B cell (primary cell): ENCODE measurements at regions not wholly inside any gene's neighbourhood (a gene's known extent, or its start where the extent isn't known, plus 50 kb on each side); places are given as distances from the start of the nearest gene placed in this dataset.

Source experiments
- ATAC-seq: fragments of 200-7000 bp; cut with Tn5 transposase; one replicate; pipeline ENCODE4 v1.10.0; 2021; ENCODE audit warnings: low read depth, mild to moderate bottlenecking, moderate number of reproducible peaks, moderate library complexity
- CTCF ChIA-PET: fragments of 350-600 bp; sonication (Branson Sonifier 250); formaldehyde crosslinking; loops from one replicate; lab custom pipeline; 2021; ENCODE audit warnings: antibody characterized with exemption, inconsistent platforms; lab: Charles Lee
- POLR2A ChIA-PET: fragments of 350-600 bp; sonication (Branson Sonifier 250); formaldehyde crosslinking; loops from one replicate; lab custom pipeline; 2021; ENCODE audit warnings: antibody characterized with exemption; lab: Charles Lee
- DNase-seq: peaks from one replicate; pipeline ENCODE4 v3.0.0; 2013
- H2AFZ ChIP-seq: 2 replicates; pipeline ENCODE4 v1.6.1; 2012; ENCODE audit warnings: mild to moderate bottlenecking, low read depth, low read length; ENCODE audit not compliant: insufficient read depth, poor library complexity, severe bottlenecking
- H3K27ac ChIP-seq, 2 donors: 1 replicate in 1 of 2; 2 replicates in 1 of 2; pipeline ENCODE4 v1.5.1; 2012 to 2013; ENCODE audit warnings: low read length in 2 of 2, mild to moderate bottlenecking in 2 of 2, moderate library complexity in 1 of 2
- H3K27me3 ChIP-seq, 4 experiments: fragments of 200-600 bp in 1 of 4; sonication (generic) in 1 of 4; replicated peaks in 1 of 4; 1 replicate in 2 of 4; 2 replicates in 2 of 4; pipeline versions ENCODE4 v1.6.1 to v1.7.0; 2013 to 2016; ENCODE audit warnings: low read length in 3 of 4, mild to moderate bottlenecking in 2 of 4, mixed read lengths in 1 of 4, moderate library complexity in 1 of 4; ENCODE audit not compliant: insufficient read depth in 4 of 4, control insufficient read depth in 3 of 4; ENCODE audit errors: control extremely low read depth in 1 of 4
- H3K36me3 ChIP-seq, 2 experiments: replicated peaks in 1 of 2; 1 replicate in 1 of 2; 2 replicates in 1 of 2; pipeline versions ENCODE4 v1.6.1 to v1.7.1; 2013; ENCODE audit warnings: low read length in 1 of 2; ENCODE audit not compliant: insufficient read depth in 2 of 2, control insufficient read depth in 1 of 2; ENCODE audit errors: control extremely low read depth in 1 of 2, extremely low read depth in 1 of 2
- H3K4me1 ChIP-seq, 2 donors: fragments of 200-600 bp in 1 of 2; sonication (generic) in 1 of 2; 1 replicate in 1 of 2; 2 replicates in 1 of 2; pipeline versions ENCODE4 v1.5.1 to v1.6.1; 2013 to 2017; ENCODE audit warnings: low read length in 2 of 2; ENCODE audit not compliant: control insufficient read depth in 2 of 2, insufficient read depth in 2 of 2
- H3K4me2 ChIP-seq: replicated peaks from 2 replicates; pipeline ENCODE3; 2012; ENCODE audit warnings: mild to moderate bottlenecking, low read depth, low read length; ENCODE audit not compliant: poor library complexity, severe bottlenecking
- H3K4me3 ChIP-seq, 5 experiments: fragments of 200-600 bp in 1 of 5; sonication (generic) in 1 of 5; 1 replicate in 3 of 5; 2 replicates in 2 of 5; pipeline versions ENCODE4 v1.5.1 to v1.7.0; 2011 to 2016; ENCODE audit warnings: low read length in 4 of 5, mild to moderate bottlenecking in 4 of 5, low read depth in 2 of 5, control low read depth in 1 of 5, moderate library complexity in 1 of 5; ENCODE audit not compliant: insufficient read depth in 1 of 5; ENCODE audit errors: control extremely low read depth in 1 of 5, extremely low read depth in 1 of 5
- H3K79me2 ChIP-seq: fragments of 200-600 bp; sonication (generic); one replicate; pipeline ENCODE4 v1.6.0; 2016; ENCODE audit warnings: low read length; ENCODE audit not compliant: control insufficient read depth, insufficient read depth
- H3K9ac ChIP-seq: fragments of 200-600 bp; sonication (generic); 2 replicates; pipeline ENCODE4 v1.6.1; 2017; ENCODE audit warnings: mild to moderate bottlenecking, low read length, moderate library complexity
- H3K9me3 ChIP-seq, 3 donors: one replicate each; pipeline versions ENCODE4 v1.6.1 to v1.7.1; 2013; ENCODE audit warnings: low read length in 2 of 3; ENCODE audit not compliant: control insufficient read depth in 2 of 3, insufficient read depth in 1 of 3; ENCODE audit errors: control extremely low read depth in 1 of 3
- H4K20me1 ChIP-seq: 2 replicates; pipeline ENCODE4 v1.6.0; 2012; ENCODE audit warnings: mild to moderate bottlenecking, low read length; ENCODE audit not compliant: insufficient read depth, control insufficient read depth, poor library complexity, severe bottlenecking
- H3K27ac Mint-ChIP-seq: one replicate; pipeline ENCODE4 v1.8.0; 2021; ENCODE audit warnings: mixed read lengths
- H3K27me3 Mint-ChIP-seq: one replicate; pipeline ENCODE4 v1.8.0; 2021; ENCODE audit warnings: mixed read lengths
- H3K4me1 Mint-ChIP-seq: one replicate; pipeline ENCODE4 v1.8.0; 2021; ENCODE audit warnings: mixed read lengths
- H3K4me3 Mint-ChIP-seq: one replicate; pipeline ENCODE4 v1.8.0; 2021; ENCODE audit warnings: mixed read lengths
- H3K9me3 Mint-ChIP-seq: one replicate; pipeline ENCODE4 v1.8.0; 2022; ENCODE audit warnings: mixed read lengths; ENCODE audit not compliant: insufficient read depth
- CTCF ChIP-seq: fragments of 200-600 bp; IDR thresholded peaks from one replicate; pipeline ENCODE4 v1.8.0; 2022; ENCODE audit warnings: antibody characterized with exemption, mild to moderate bottlenecking
- EZH2 ChIP-seq: IDR thresholded peaks from 2 replicates; pipeline ENCODE4 v1.6.1; 2012; ENCODE audit warnings: borderline replicate concordance, low read depth, mild to moderate bottlenecking, moderate library complexity, low read length; ENCODE audit not compliant: insufficient read depth, poor library complexity, severe bottlenecking
- WGBS: methylation state at CpG from one replicate; pipeline ENCODE4 v1.1.5; 2013; ENCODE audit warnings: missing lambda C conversion rate; ENCODE audit not compliant: insufficient coverage; 5-methylcytosine and 5-hydroxymethylcytosine counted together
- intact Hi-C: fragments of 100-400 bp; cut with micrococcal nuclease; formaldehyde crosslinking; loops from one replicate; pipeline ENCODE4 v1.10.0; 2022

- Histone ChIP-seq H3K27ac (no peak overlapping the region), H3K9ac (no peak overlapping the region), H3K4me2 (no peak overlapping the region), H4K20me1 (no peaks in the 10 kb centered on the region), H3K9me3 (peaks cover 0 to 15% (median 8%) of the 10 kb centered on the region in 3 donors), H3K79me2 (no peaks in the 10 kb centered on the region), H3K4me1 (no peaks in the 10 kb centered on the region), H3K36me3 (no peaks in the 10 kb centered on the region), H3K4me3 (no peak overlapping the region), H2AFZ (no peak overlapping the region), H3K27me3 (no peaks in the 10 kb centered on the region)
- H3K9me3 Mint-ChIP-seq, result peaks cover 8% of the 10 kb centered on the region
- ChIA-PET CTCF (no interaction called here), POLR2A (no interaction called here)
- intact Hi-C loops, result no loop called here
- TF ChIP-seq CTCF (no peak), EZH2 (no peak)
- H3K4me1 Mint-ChIP-seq, result no peaks in the 10 kb centered on the region
- 100% methylated on average over 3 of the region's 4 CpGs for WGBS
- DNase-seq (no peak), ATAC-seq (no peak)
- H3K4me3 Mint-ChIP-seq, result no peak overlapping the region
- no peaks in the 10 kb centered on the region for H3K27me3 Mint-ChIP-seq
- no peak overlapping the region for H3K27ac Mint-ChIP-seq
Measured at GRCh38 chr5:110070836-110071235, 381.1 kb downstream of the MAN2A1 start.

DNA sequence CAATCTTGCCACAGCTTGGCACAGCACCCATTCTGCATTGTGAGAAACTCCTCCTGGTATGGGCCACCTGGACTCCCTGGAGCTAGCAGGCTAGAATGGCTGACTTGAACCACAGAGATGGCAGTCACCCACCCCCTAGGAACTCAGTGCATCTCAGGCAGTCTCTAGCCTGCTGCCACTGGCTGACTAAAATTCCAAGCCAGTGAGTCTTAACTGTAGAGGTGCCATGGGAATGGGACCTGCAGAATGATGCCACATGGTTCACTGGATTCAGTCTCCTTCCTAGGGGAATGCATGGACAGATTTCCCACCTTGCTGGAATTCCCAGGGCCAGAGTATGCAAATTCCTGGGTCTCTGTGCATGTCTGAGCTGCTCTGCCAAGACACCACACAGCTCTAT, 382.9 kb downstream of the MAN2A1 start:
- peaks cover 3% of the 10 kb centered on the region for H3K27me3 Mint-ChIP-seq
- ATAC-seq (no peak), DNase-seq (no peak)
- Histone ChIP-seq H3K27me3 (no peaks in the 10 kb centered on the region), H4K20me1 (no peaks in the 10 kb centered on the region), H3K79me2 (no peaks in the 10 kb centered on the region), H3K4me2 (no peak overlapping the region), H3K27ac (no peak overlapping the region), H3K4me1 (no peaks in the 10 kb centered on the region), H2AFZ (no peak overlapping the region), H3K9ac (no peak overlapping the region), H3K4me3 (no peak overlapping the region), H3K9me3 (peaks cover 0 to 15% (median 8%) of the 10 kb centered on the region in 3 donors), H3K36me3 (no peaks in the 10 kb centered on the region)
- H3K4me3 Mint-ChIP-seq, result no peak overlapping the region
- ChIA-PET POLR2A (no interaction called here), CTCF (no interaction called here)
- intact Hi-C loops, result no loop called here
- H3K27ac Mint-ChIP-seq, result no peak overlapping the region
- no peak for TF ChIP-seq EZH2
- no peak for TF ChIP-seq CTCF
- H3K9me3 Mint-ChIP-seq, result peaks cover 8% of the 10 kb centered on the region
- H3K4me1 Mint-ChIP-seq, result no peaks in the 10 kb centered on the region
